H1 (cell line): ENCODE measurements at regions not wholly inside any gene's neighbourhood (a gene's known extent, or its start where the extent isn't known, plus 50 kb on each side); places are given as distances from the start of the nearest gene placed in this dataset.

Source experiments
- CEBPB ChIP-seq: IDR thresholded peaks from 2 replicates; pipeline ENCODE4 v1.6.1; 2012; ENCODE audit warnings: low read depth, low read length
- CHD1 ChIP-seq: IDR thresholded peaks from 2 replicates; pipeline ENCODE4 v1.6.1; 2012; ENCODE audit warnings: low read depth, low read length, improper control_type of control experiment
- CTCF ChIP-seq, 3 experiments: IDR thresholded peaks; 1 replicate in 2 of 3; 2 replicates in 1 of 3; pipeline versions ENCODE4 v1.5.1 to v1.6.1; 2011; ENCODE audit warnings: low read length in 3 of 3, mild to moderate bottlenecking in 3 of 3, inconsistent platforms in 2 of 3, low read depth in 1 of 3, moderate library complexity in 1 of 3; ENCODE audit not compliant: insufficient read depth in 1 of 3; ENCODE audit errors: control extremely low read depth in 1 of 3
- EZH2 ChIP-seq: fragments of 200-600 bp; sonication (generic); IDR thresholded peaks from 2 replicates; pipeline ENCODE4 v1.7.1; 2012; ENCODE audit warnings: low read depth, mild to moderate bottlenecking, moderate library complexity, low read length, inconsistent platforms; ENCODE audit not compliant: severe bottlenecking
- FOSL1 ChIP-seq: IDR thresholded peaks from 2 replicates; pipeline ENCODE4 v1.6.1; 2011; ENCODE audit warnings: mild to moderate bottlenecking, low read depth, low read length, moderate library complexity; ENCODE audit not compliant: insufficient read depth
- HDAC2 ChIP-seq, 2 experiments: fragments of 300-600 bp in 1 of 2; sonication (generic) in 1 of 2; IDR thresholded peaks; 2 replicates each; pipeline ENCODE4 v1.6.1; 2011 to 2012; ENCODE audit warnings: low read depth in 2 of 2, low read length in 2 of 2, mild to moderate bottlenecking in 2 of 2, moderate library complexity in 2 of 2, borderline replicate concordance in 1 of 2, inconsistent platforms in 1 of 2
- JUN ChIP-seq: IDR thresholded peaks from 2 replicates; pipeline ENCODE4 v1.6.1; 2011; ENCODE audit warnings: low read depth, mild to moderate bottlenecking, improper control_type of control experiment, low read length
- KDM4A ChIP-seq: IDR thresholded peaks from one replicate; pipeline ENCODE4 v1.7.1; 2012; ENCODE audit warnings: low read depth, mild to moderate bottlenecking, moderate library complexity, low read length, inconsistent platforms; ENCODE audit not compliant: severe bottlenecking
- NANOG ChIP-seq: IDR thresholded peaks from 2 replicates; pipeline ENCODE4 v1.6.1; 2011; ENCODE audit warnings: low read length, low read depth, mild to moderate bottlenecking, inconsistent platforms; ENCODE audit not compliant: insufficient read depth, poor library complexity, severe bottlenecking
- RNF2 ChIP-seq: fragments of 200-900, 300-1000 bp; sonication (generic); IDR thresholded peaks from 2 replicates; pipeline ENCODE4 v1.7.1; 2016; ENCODE audit warnings: borderline replicate concordance, low read depth, mild to moderate bottlenecking, antibody characterized with exemption, low read length; ENCODE audit not compliant: poor library complexity, severe bottlenecking; ENCODE audit errors: missing control alignments
- SAP30 ChIP-seq: fragments of 300-600 bp; sonication (generic); IDR thresholded peaks from 2 replicates; pipeline ENCODE4 v1.7.1; 2012; ENCODE audit warnings: low read length, moderate library complexity, mild to moderate bottlenecking, inconsistent platforms; ENCODE audit not compliant: insufficient read depth, insufficient replicate concordance
- USF2 ChIP-seq: IDR thresholded peaks from 2 replicates; pipeline ENCODE4 v1.6.1; 2011; ENCODE audit warnings: low read length, improper control_type of control experiment

DNA sequence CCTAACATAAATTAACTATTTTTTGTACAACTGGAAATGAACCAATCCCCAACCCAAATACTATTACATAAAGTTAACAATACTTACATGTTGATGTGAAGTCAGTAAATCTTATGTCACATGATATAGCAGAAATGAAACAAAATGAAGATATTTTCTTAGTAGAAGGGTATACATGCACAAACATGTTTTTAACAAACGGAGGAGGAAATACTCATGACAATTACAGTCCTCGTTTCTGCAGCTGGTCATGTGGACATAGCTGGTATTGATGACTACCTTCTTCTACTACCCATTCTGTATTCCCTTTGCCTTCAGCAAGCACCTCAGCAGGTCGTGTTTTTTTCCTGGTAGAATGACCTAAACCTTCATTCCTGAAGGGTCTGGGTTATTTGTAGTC lies 252.3 kb downstream of the HTR7 start:
- no peak for TF ChIP-seq EZH2
- no peak for TF ChIP-seq SAP30
- TF ChIP-seq FOSL1 = no peak
- TF ChIP-seq HDAC2 (IDR thresholded peaks at IDR 0.05; ENCODE audit: borderline replicate concordance in 1 of 2, low read depth in 2 of 2, low read length in 2 of 2) = no peak
- no peak for TF ChIP-seq CTCF (IDR thresholded peaks at IDR 0.05; ENCODE audit: control extremely low read depth in 1 of 3, insufficient read depth in 1 of 3, low read depth in 1 of 3, low read length in 3 of 3)
- TF ChIP-seq KDM4A = no peak
- no peak for TF ChIP-seq RNF2
- no peak for TF ChIP-seq NANOG
- TF ChIP-seq CHD1 = no peak
- no peak for TF ChIP-seq USF2
- no peak for TF ChIP-seq CEBPB
- TF ChIP-seq JUN = no peak
